H9 (cell line): ENCODE measurements at regions not wholly inside any gene's neighbourhood (a gene's known extent, or its start where the extent isn't known, plus 50 kb on each side); places are given as distances from the start of the nearest gene placed in this dataset.

Source experiments
- DNase-seq: peaks from one replicate; pipeline ENCODE4 v3.0.0-alpha.2; 2017
- H2AFZ ChIP-seq: one replicate; pipeline ENCODE4 v1.6.1; 2013; ENCODE audit warnings: mild to moderate bottlenecking, low read length, control low read depth, moderate library complexity
- H2AK5ac ChIP-seq: 2 replicates; pipeline ENCODE4 v1.6.1; 2013; ENCODE audit warnings: low read length, control low read depth, mixed read lengths; ENCODE audit not compliant: insufficient read length
- H2BK120ac ChIP-seq: one replicate; pipeline ENCODE4 v1.6.1; 2013; ENCODE audit warnings: low read depth, mild to moderate bottlenecking, low read length, control low read depth, inconsistent platforms; ENCODE audit not compliant: poor library complexity, severe bottlenecking
- H2BK12ac ChIP-seq: 2 replicates; pipeline ENCODE4 v1.6.1; 2013; ENCODE audit warnings: low read length, control low read depth, mixed read lengths, low read depth; ENCODE audit not compliant: insufficient read length
- H2BK15ac ChIP-seq: 2 replicates; pipeline ENCODE4 v1.6.1; 2013; ENCODE audit warnings: low read depth, low read length, control low read depth
- H2BK20ac ChIP-seq: one replicate; pipeline ENCODE4 v1.6.1; 2013; ENCODE audit warnings: low read depth, mild to moderate bottlenecking, low read length, control low read depth, inconsistent platforms; ENCODE audit not compliant: poor library complexity, severe bottlenecking
- H2BK5ac ChIP-seq: 2 replicates; pipeline ENCODE4 v1.6.1; 2013; ENCODE audit warnings: low read length, control low read depth, mixed read lengths; ENCODE audit not compliant: insufficient read length
- H3K14ac ChIP-seq: 2 replicates; pipeline ENCODE4 v1.6.1; 2013; ENCODE audit warnings: low read length, control low read depth; ENCODE audit not compliant: insufficient read depth
- H3K18ac ChIP-seq: 2 replicates; pipeline ENCODE4 v1.6.1; 2013; ENCODE audit warnings: low read depth, mild to moderate bottlenecking, mixed read lengths, low read length, control low read depth; ENCODE audit not compliant: insufficient read length
- H3K23ac ChIP-seq: 2 replicates; pipeline ENCODE4 v1.6.1; 2013; ENCODE audit warnings: low read length, control low read depth, mixed read lengths, low read depth; ENCODE audit not compliant: insufficient read length
- H3K23me2 ChIP-seq: 2 replicates; pipeline ENCODE4 v1.6.1; 2013; ENCODE audit warnings: low read depth, mild to moderate bottlenecking, mixed read lengths, low read length, control low read depth; ENCODE audit not compliant: insufficient read length, poor library complexity, severe bottlenecking
- H3K27ac ChIP-seq: 2 replicates; pipeline ENCODE4 v1.5.1; 2013; ENCODE audit warnings: low read length, control low read depth, mixed read lengths, low read depth; ENCODE audit not compliant: insufficient read length
- H3K27me3 ChIP-seq: 2 replicates; pipeline ENCODE4 v1.6.1; 2013; ENCODE audit warnings: low read length, control low read depth, inconsistent platforms; ENCODE audit not compliant: insufficient read depth
- H3K4ac ChIP-seq: 2 replicates; pipeline ENCODE4 v1.6.1; 2013; ENCODE audit warnings: low read depth, mild to moderate bottlenecking, control low read depth, inconsistent platforms, low read length, moderate library complexity
- H3K4me1 ChIP-seq: 2 replicates; pipeline ENCODE4 v1.6.1; 2013; ENCODE audit warnings: low read length, control low read depth, inconsistent platforms; ENCODE audit not compliant: insufficient read depth
- H3K4me2 ChIP-seq: 2 replicates; pipeline ENCODE4 v1.6.1; 2013; ENCODE audit warnings: low read length, control low read depth, mixed read lengths; ENCODE audit not compliant: insufficient read length, insufficient read depth
- H3K56ac ChIP-seq: 2 replicates; pipeline ENCODE4 v1.6.1; 2013; ENCODE audit warnings: low read depth, mild to moderate bottlenecking, mixed read lengths, low read length, control low read depth; ENCODE audit not compliant: insufficient read length
- H3K79me1 ChIP-seq: 2 replicates; pipeline ENCODE4 v1.6.1; 2013; ENCODE audit warnings: low read depth, mild to moderate bottlenecking, moderate library complexity, low read length, control low read depth, inconsistent platforms; ENCODE audit not compliant: insufficient read depth, poor library complexity, severe bottlenecking
- H3K79me2 ChIP-seq: 2 replicates; pipeline ENCODE4 v1.6.1; 2013; ENCODE audit warnings: low read length, control low read depth, inconsistent platforms; ENCODE audit not compliant: insufficient read depth
- H3K9ac ChIP-seq: 2 replicates; pipeline ENCODE4 v1.6.1; 2013; ENCODE audit warnings: low read length, control low read depth, mixed read lengths; ENCODE audit not compliant: insufficient read length; ENCODE audit errors: extremely low read depth
- H3K9me3 ChIP-seq: one replicate; pipeline ENCODE4 v1.6.1; 2013; ENCODE audit warnings: low read depth, low read length, inconsistent platforms; ENCODE audit not compliant: control insufficient read depth
- H3T11ph ChIP-seq: one replicate; pipeline ENCODE4 v1.6.1; 2013; ENCODE audit warnings: mild to moderate bottlenecking, low read length, control low read depth, inconsistent platforms
- H4K20me1 ChIP-seq: one replicate; pipeline ENCODE4 v1.6.1; 2013; ENCODE audit not compliant: control insufficient read depth, insufficient read length, insufficient read depth
- H4K5ac ChIP-seq: 2 replicates; pipeline ENCODE4 v1.6.1; 2013; ENCODE audit warnings: low read depth, mild to moderate bottlenecking, mixed read lengths, low read length, control low read depth; ENCODE audit not compliant: insufficient read length
- H4K8ac ChIP-seq: replicated peaks from 2 replicates; pipeline ENCODE4 v1.6.1; 2013; ENCODE audit warnings: low read length, control low read depth, mixed read lengths, low read depth; ENCODE audit not compliant: insufficient read length
- H4K91ac ChIP-seq: 2 replicates; pipeline ENCODE4 v1.6.1; 2013; ENCODE audit warnings: low read depth, mild to moderate bottlenecking, moderate library complexity, mixed read lengths, low read length, control low read depth; ENCODE audit not compliant: insufficient read length
- H3K27ac Mint-ChIP-seq, 3 experiments: 2 replicates in 2 of 3; 3 replicates in 1 of 3; pipeline ENCODE4 v1.8.0; 2020 to 2021; ENCODE audit warnings: mixed read lengths in 3 of 3, mild to moderate bottlenecking in 1 of 3, moderate library complexity in 1 of 3
- H3K27me3 Mint-ChIP-seq: 2 replicates; pipeline ENCODE4 v1.8.0; 2021; ENCODE audit warnings: low read depth, mild to moderate bottlenecking, moderate library complexity, mixed read lengths
- H3K36me3 Mint-ChIP-seq, 3 experiments: 2 replicates in 2 of 3; 3 replicates in 1 of 3; pipeline ENCODE4 v1.8.0; 2020 to 2021; ENCODE audit warnings: low read depth in 3 of 3, mixed read lengths in 3 of 3; ENCODE audit not compliant: insufficient read depth in 1 of 3
- H3K4me1 Mint-ChIP-seq, 2 experiments: 2 replicates each; pipeline ENCODE4 v1.8.0; 2020; ENCODE audit warnings: mixed read lengths in 2 of 2
- H3K4me3 Mint-ChIP-seq, 2 experiments: 2 replicates in 1 of 2; 3 replicates in 1 of 2; pipeline ENCODE4 v1.8.0; 2020 to 2021; ENCODE audit warnings: mild to moderate bottlenecking in 2 of 2, mixed read lengths in 2 of 2, moderate library complexity in 1 of 2
- H3K9me3 Mint-ChIP-seq, 2 experiments: 2 replicates in 1 of 2; 3 replicates in 1 of 2; pipeline ENCODE4 v1.8.0; 2020; ENCODE audit warnings: mild to moderate bottlenecking in 2 of 2, mixed read lengths in 2 of 2, moderate library complexity in 1 of 2
- CTCF ChIP-seq: fragments of 200-600 bp; sonication (generic); conservative IDR thresholded peaks from 3 replicates; pipeline ENCODE4 v1.8.0; 2021; ENCODE audit warnings: antibody characterized with exemption, mild to moderate bottlenecking
- WGBS: extraction: QIAGEN DNeasy Blood & Tissue Kit; methylation state at CpG from one replicate; pipeline ENCODE4 v1.1.7; 2013; ENCODE audit warnings: missing lambda C conversion rate, low lambda C conversion rate, mixed read lengths; ENCODE audit not compliant: insufficient read length; ENCODE audit errors: extremely low coverage; 5-methylcytosine and 5-hydroxymethylcytosine counted together

- H3K4ac ChIP-seq, result no peak overlapping the region
- no peak overlapping the region for H2BK120ac ChIP-seq
- WGBS, result no CpG with 5 or more reads among the region's 4 CpGs
- H3K18ac ChIP-seq, result no peak overlapping the region
- H3K23me2 ChIP-seq, result no peaks in the 10 kb centered on the region
- H2AK5ac ChIP-seq, result no peak overlapping the region
- no peaks in the 10 kb centered on the region for H4K20me1 ChIP-seq
- H4K5ac ChIP-seq, result no peak overlapping the region
- no peak overlapping the region for H3K4me3 Mint-ChIP-seq
- H3K4me1 ChIP-seq, result no peaks in the 10 kb centered on the region
- peaks cover 14 to 19% of the 10 kb centered on the region in 2 experiments for H3K4me1 Mint-ChIP-seq
- H3K4me2 ChIP-seq, result no peak overlapping the region
- H3K27me3 ChIP-seq, result no peaks in the 10 kb centered on the region
- no peak for DNase-seq
- H3K79me1 ChIP-seq, result no peaks in the 10 kb centered on the region
- H3K56ac ChIP-seq, result no peak overlapping the region
- no peak overlapping the region for H2AFZ ChIP-seq
- H3K27me3 Mint-ChIP-seq, result no peaks in the 10 kb centered on the region; the same call in 1 of the 2 replicates
- no peaks in the 10 kb centered on the region for H3K36me3 Mint-ChIP-seq
- no peaks in the 10 kb centered on the region for H3K9me3 Mint-ChIP-seq
- no peak overlapping the region for H3K27ac ChIP-seq
- H3K14ac ChIP-seq, result no peak overlapping the region
- H3K79me2 ChIP-seq, result no peaks in the 10 kb centered on the region
- no peak overlapping the region for H3K27ac Mint-ChIP-seq
- no peak overlapping the region for H2BK20ac ChIP-seq
- H2BK12ac ChIP-seq, result no peak overlapping the region
- no peak overlapping the region for H3K23ac ChIP-seq
- no peak overlapping the region for H4K8ac ChIP-seq
- no peak for TF ChIP-seq CTCF
- H3K9ac ChIP-seq, result no peak overlapping the region
- no peak overlapping the region for H2BK15ac ChIP-seq
- H3T11ph ChIP-seq, result no peak overlapping the region
- no peak overlapping the region for H2BK5ac ChIP-seq
- no peaks in the 10 kb centered on the region for H3K9me3 ChIP-seq
- H4K91ac ChIP-seq, result no peak overlapping the region
Observed at GRCh38 chr10:59550061-59550460, 159.6 kb downstream of the SLC16A9 start.
